GM18505 (cell line): ENCODE measurements at regions not wholly inside any gene's neighbourhood (a gene's known extent, or its start where the extent isn't known, plus 50 kb on each side); places are given as distances from the start of the nearest gene placed in this dataset.

Experiments used
- ATAC-seq: cut with Tn5 transposase; IDR thresholded peaks from one replicate; pipeline ENCODE4 v1.9.1; 2021; ENCODE audit not compliant: unreplicated experiment
- POLR2A ChIP-seq: IDR thresholded peaks from 4 replicates; pipeline ENCODE4 v1.6.1; 2011; ENCODE audit warnings: borderline replicate concordance; ENCODE audit not compliant: insufficient read depth, insufficient read length; ENCODE audit errors: extremely low read depth

- ATAC-seq = no peak
- TF ChIP-seq POLR2A = no peak
Observed at GRCh38 chr4:10974371-10974770, 289.8 kb upstream of the CLNK start.

GRCh38 chr4:10973686-10974085, 289.1 kb upstream of the CLNK start:
- no peak for ATAC-seq
- no peak for TF ChIP-seq POLR2A

GRCh38 chr4:10971800-10972401, 287.3 kb upstream of the CLNK start:
- ATAC-seq = no peak
- no peak for TF ChIP-seq POLR2A

- no peak for TF ChIP-seq POLR2A
- no peak for ATAC-seq
Observed at GRCh38 chr4:10965196-10965595, 280.6 kb upstream of the CLNK start.

GRCh38 chr4:10963958-10964703, 279.6 kb upstream of the CLNK start:
- no peak for ATAC-seq
- TF ChIP-seq POLR2A = no peak

- TF ChIP-seq POLR2A = no peak
- ATAC-seq = no peak
Observed at GRCh38 chr4:10963241-10963640, 278.7 kb upstream of the CLNK start.

GRCh38 chr4:10962246-10962645, 277.7 kb upstream of the CLNK start:
- TF ChIP-seq POLR2A = no peak
- ATAC-seq = no peak

GRCh38 chr4:10960389-10960788, 275.8 kb upstream of the CLNK start:
- no peak for TF ChIP-seq POLR2A
- no peak for ATAC-seq

- no peak for TF ChIP-seq POLR2A
- no peak for ATAC-seq
Observed at GRCh38 chr4:10959586-10959985, 275.0 kb upstream of the CLNK start.

- ATAC-seq = no peak
- TF ChIP-seq POLR2A = no peak
Observed at GRCh38 chr4:10958226-10958856, 273.8 kb upstream of the CLNK start.

- TF ChIP-seq POLR2A = no peak
- no peak for ATAC-seq
Observed at GRCh38 chr4:10951306-10951705, 266.7 kb upstream of the CLNK start.

- no peak for ATAC-seq
- TF ChIP-seq POLR2A = no peak
Observed at GRCh38 chr4:10949039-10949733, 264.6 kb upstream of the CLNK start.

- no peak for TF ChIP-seq POLR2A
- ATAC-seq = no peak
Observed at GRCh38 chr4:10947898-10948297, 263.3 kb upstream of the CLNK start.

- no peak for TF ChIP-seq POLR2A
- ATAC-seq = no peak
Observed at GRCh38 chr4:10944321-10944720, 259.8 kb upstream of the CLNK start.

GRCh38 chr4:10942156-10942555, 257.6 kb upstream of the CLNK start:
- ATAC-seq = no peak
- TF ChIP-seq POLR2A = no peak

- TF ChIP-seq POLR2A = no peak
- no peak for ATAC-seq
Observed at GRCh38 chr4:10929818-10930217, 245.2 kb upstream of the CLNK start.
